HepG2 (cell line): ENCODE measurements at regions not wholly inside any gene's neighbourhood (a gene's known extent, or its start where the extent isn't known, plus 50 kb on each side); places are given as distances from the start of the nearest gene placed in this dataset.

ENCODE experiments used
- CBX2 ChIP-seq, 2 experiments: fragments of 200-600 bp in 1 of 2; sonication (generic); formaldehyde crosslinking in 1 of 2; IDR thresholded peaks; 2 replicates each; pipeline versions ENCODE4 v1.7.0 to v1.8.1; 2018 to 2022; ENCODE audit warnings: low read depth in 2 of 2, low read length in 1 of 2, mild to moderate bottlenecking in 1 of 2, missing genetic modification reagents in 1 of 2
- CEBPG ChIP-seq: IDR thresholded peaks from 2 replicates; pipeline ENCODE4 v1.6.1; 2016
- DMAP1 ChIP-seq: IDR thresholded peaks from 2 replicates; pipeline ENCODE4 v1.6.1; 2016
- ELK4 ChIP-seq: sonication (generic); formaldehyde crosslinking; IDR thresholded peaks from 2 replicates; pipeline ENCODE4 v1.9.0; 2021; ENCODE audit warnings: missing genetic modification reagents, borderline replicate concordance
- FOSL1 ChIP-seq: sonication (generic); formaldehyde crosslinking; IDR thresholded peaks from 2 replicates; pipeline ENCODE4 v1.9.0; 2021; ENCODE audit warnings: missing genetic modification reagents, borderline replicate concordance
- GATA4 ChIP-seq: sonication (generic); IDR thresholded peaks from 2 replicates; pipeline ENCODE4 v1.6.1; 2016; ENCODE audit warnings: antibody characterized with exemption, low read depth, borderline replicate concordance
- GTF3A ChIP-seq: sonication (generic); formaldehyde crosslinking; conservative IDR thresholded peaks from 2 replicates; pipeline ENCODE4 v1.4.0; 2020; ENCODE audit warnings: mild to moderate bottlenecking, missing genetic modification reagents
- KLF15 ChIP-seq: sonication (generic); formaldehyde crosslinking; IDR thresholded peaks from 2 replicates; pipeline ENCODE4 v1.8.1; 2023; ENCODE audit warnings: borderline replicate concordance, mild to moderate bottlenecking, inconsistent platforms, missing genetic modification reagents, mixed read lengths
- KLF6 ChIP-seq: IDR thresholded peaks from 2 replicates; pipeline ENCODE4 v1.8.0; 2016; ENCODE audit warnings: missing biosample characterization, missing genetic modification reagents
- KMT2B ChIP-seq: IDR thresholded peaks from 2 replicates; pipeline ENCODE4 v1.6.1; 2016; ENCODE audit warnings: missing genetic modification reagents, missing compliant biosample characterization
- MTERF4 ChIP-seq: sonication (generic); formaldehyde crosslinking; IDR thresholded peaks from 2 replicates; pipeline ENCODE4 v1.8.0; 2023; ENCODE audit warnings: mild to moderate bottlenecking, missing genetic modification reagents
- REST ChIP-seq, 2 experiments: IDR thresholded peaks; 2 replicates each; pipeline ENCODE4 v1.6.1; 2011 to 2012; ENCODE audit warnings: low read length in 2 of 2, borderline replicate concordance in 1 of 2, low read depth in 1 of 2, mild to moderate bottlenecking in 1 of 2, moderate library complexity in 1 of 2
- THAP11 ChIP-seq: IDR thresholded peaks from 2 replicates; pipeline ENCODE4 v1.6.1; 2016; ENCODE audit warnings: missing biosample characterization, missing genetic modification reagents
- UBTF ChIP-seq: sonication (generic); formaldehyde crosslinking; IDR thresholded peaks from 2 replicates; pipeline ENCODE4 v1.4.0; 2020; ENCODE audit warnings: mild to moderate bottlenecking, missing genetic modification reagents
- ZMAT5 ChIP-seq: sonication (generic); formaldehyde crosslinking; IDR thresholded peaks from 2 replicates; pipeline ENCODE4 v1.5.0; 2020; ENCODE audit warnings: mild to moderate bottlenecking, low read depth, missing genetic modification reagents, borderline replicate concordance
- ZNF772 ChIP-seq: sonication (generic); formaldehyde crosslinking; IDR thresholded peaks from 2 replicates; pipeline ENCODE4 v1.5.0; 2020; ENCODE audit warnings: mild to moderate bottlenecking, missing genetic modification reagents
- ZNF790 ChIP-seq: sonication (generic); formaldehyde crosslinking; IDR thresholded peaks from 2 replicates; pipeline ENCODE4 v1.8.0; 2022; ENCODE audit warnings: missing genetic modification reagents, mild to moderate bottlenecking, borderline replicate concordance
- ZNF850 ChIP-seq: sonication (generic); formaldehyde crosslinking; conservative IDR thresholded peaks from 2 replicates; pipeline ENCODE4 v1.9.0; 2021; ENCODE audit warnings: mild to moderate bottlenecking, missing genetic modification reagents
- ZSCAN20 ChIP-seq: sonication (generic); formaldehyde crosslinking; IDR thresholded peaks from 2 replicates; pipeline ENCODE4 v1.4.0; 2020; ENCODE audit warnings: missing genetic modification reagents, mild to moderate bottlenecking, borderline replicate concordance
- ZSCAN22 ChIP-seq: sonication (generic); formaldehyde crosslinking; IDR thresholded peaks from 2 replicates; pipeline ENCODE4 v1.4.0; 2020; ENCODE audit warnings: mild to moderate bottlenecking, missing genetic modification reagents

GRCh38 chr12:93243689-93244513 is 133.8 kb upstream of the NUDT4 start (continued):
- TF ChIP-seq FOSL1 (CRISPR knock-in tag), result no peak
- no peak for TF ChIP-seq MTERF4
- no peak for TF ChIP-seq KLF15 (CRISPR knock-in tag)
- peak; percentile 78 for TF ChIP-seq KLF6
- no peak for TF ChIP-seq ZNF790 (CRISPR knock-in tag)
- TF ChIP-seq ZSCAN22, result no peak
- peak; percentile 46; the same call in 1 of the 2 replicates for TF ChIP-seq KMT2B
- TF ChIP-seq CBX2 (IDR thresholded peaks at IDR 0.05; ENCODE audit: low read depth, low read length), result no peak
- no peak for TF ChIP-seq CBX2 (CRISPR knock-in tag; IDR thresholded peaks at IDR 0.05; ENCODE audit: low read depth)
- no peak for TF ChIP-seq ZSCAN20 (CRISPR knock-in tag)
- TF ChIP-seq CEBPG (CRISPR knock-in tag), result peak; percentile 99
- no peak for TF ChIP-seq GTF3A (CRISPR knock-in tag)
- 0 out of 4 replicates have a peak, but pooled peaks of 1 of the 2 experiments have one; percentile 41 for TF ChIP-seq REST (IDR thresholded peaks at IDR 0.05; ENCODE audit: borderline replicate concordance in 1 of 2, low read depth in 1 of 2, low read length in 2 of 2)
- no peak for TF ChIP-seq ZMAT5 (CRISPR knock-in tag)
- no peak for TF ChIP-seq GATA4
- no peak for TF ChIP-seq ELK4
- TF ChIP-seq ZNF772 (CRISPR knock-in tag), result no peak
- no peak for TF ChIP-seq ZNF850
- TF ChIP-seq UBTF (CRISPR knock-in tag), result no peak
- TF ChIP-seq DMAP1 (CRISPR knock-in tag), result no peak
- peak; percentile 74 for TF ChIP-seq THAP11 (CRISPR knock-in tag)
